KBM-7 (cell line): ENCODE measurements at regions not wholly inside any gene's neighbourhood (a gene's known extent, or its start where the extent isn't known, plus 50 kb on each side); places are given as distances from the start of the nearest gene placed in this dataset.

Source experiments
- DNase-seq: peaks from one replicate; pipeline ENCODE4 v3.0.0-alpha.2; 2015
- in situ Hi-C: fragments of 300-500 bp; cut with MboI; formaldehyde crosslinking; loops from 2 replicates; pipeline ENCODE4 v1.14.3; 2020; ENCODE audit warnings: low sequenced_read_pairs, low pct_unique_long_range_greater_than_20kb, mixed read lengths

DNA sequence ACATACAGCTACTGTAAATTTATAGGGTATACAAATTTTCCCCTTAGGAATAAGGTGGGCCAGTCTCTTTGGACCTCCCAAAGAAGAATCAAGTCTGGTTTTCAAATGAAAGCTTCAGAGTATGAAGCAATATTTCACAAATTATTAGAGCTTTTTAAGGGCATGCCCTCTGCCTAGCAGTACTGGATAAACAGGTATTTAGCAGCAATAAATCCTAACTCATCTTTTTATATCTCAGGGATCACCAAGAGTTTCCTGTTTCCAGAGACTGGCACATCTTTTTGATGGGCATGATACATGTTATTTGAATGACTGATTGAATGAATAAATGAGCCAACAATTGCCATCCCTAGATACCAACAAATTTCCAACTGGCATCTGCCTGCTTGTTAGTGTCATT, 190.4 kb downstream of the NRIP1 start:
- no peak for DNase-seq
- in situ Hi-C loops = no loop called here

DNA sequence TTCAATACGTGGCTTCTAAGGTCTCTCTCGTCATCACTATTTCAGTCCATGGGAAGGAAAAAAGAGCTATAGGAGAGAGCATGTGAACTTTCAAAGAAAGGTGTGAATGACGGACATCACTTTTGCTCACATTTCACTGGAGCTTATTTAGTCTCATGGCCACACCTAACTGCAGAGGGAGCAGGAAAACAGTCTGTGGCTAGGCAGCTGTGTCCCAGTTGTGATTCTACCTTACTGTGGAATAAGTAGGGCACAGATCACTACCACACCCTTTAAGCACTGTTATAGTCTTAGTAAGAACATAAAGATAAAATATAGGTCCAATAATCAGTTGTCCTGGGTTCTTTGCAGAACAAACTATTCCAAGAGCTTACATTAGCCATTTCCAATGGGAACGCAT, 192.9 kb downstream of the NRIP1 start:
- in situ Hi-C loops = no loop called here

DNA sequence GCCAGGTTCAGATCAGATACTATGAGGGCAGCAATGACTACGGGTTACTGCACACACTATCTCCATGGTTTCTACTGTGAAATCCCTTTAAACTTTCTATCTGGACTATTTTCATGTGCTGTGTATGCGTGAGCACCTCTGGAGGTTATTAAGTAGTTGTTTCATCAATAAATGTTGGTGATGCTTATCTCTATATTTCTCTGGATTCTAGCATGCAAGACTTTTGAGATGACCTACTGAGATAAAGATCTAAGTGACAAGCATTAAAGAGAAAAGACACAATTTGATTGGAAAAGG, 194.0 kb downstream of the NRIP1 start:
- in situ Hi-C loops = no loop called here
- no peak for DNase-seq

More for the DNA sequence above, 192.9 kb downstream of the NRIP1 start:
- DNase-seq = no peak

DNA sequence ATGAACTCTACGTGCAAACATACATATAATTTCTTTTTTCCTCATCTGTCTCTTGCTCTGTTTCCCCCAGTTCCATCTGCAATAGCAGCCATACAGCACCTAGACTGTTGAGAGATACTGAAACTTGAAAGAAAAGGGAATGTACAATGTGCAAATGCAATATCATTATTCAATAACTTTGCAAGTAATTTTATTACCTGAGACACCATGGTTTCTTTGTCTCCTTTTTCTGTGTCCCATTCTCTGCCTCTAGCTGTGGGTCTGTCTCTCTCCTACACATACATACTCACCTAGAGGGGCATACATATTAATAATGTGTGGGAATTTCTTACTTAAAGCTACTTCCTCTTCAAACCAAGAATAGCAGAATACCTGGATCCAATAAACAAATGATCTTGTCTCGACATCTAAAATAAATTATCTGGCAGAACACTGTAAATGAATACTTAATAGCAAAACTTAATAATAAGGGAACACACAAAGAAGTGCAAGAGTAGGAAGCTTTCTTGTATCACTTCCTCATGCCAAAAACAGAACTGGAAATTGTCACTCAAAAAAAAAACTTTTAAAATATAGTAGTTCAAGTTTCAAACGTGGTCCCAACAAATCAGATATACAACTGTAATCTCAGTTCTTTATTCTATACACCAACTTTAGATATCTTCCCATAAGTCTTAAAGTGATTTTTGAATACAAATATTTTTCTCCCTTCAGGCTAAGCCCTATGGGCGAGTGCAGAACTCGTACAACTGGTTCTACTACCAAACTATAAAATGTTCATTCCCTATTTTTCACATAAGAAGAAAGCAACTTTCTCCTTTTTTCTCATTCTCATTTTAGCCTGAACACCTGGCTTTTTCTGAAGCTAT, 194.6 kb downstream of the NRIP1 start:
- in situ Hi-C loops = no loop called here
- DNase-seq = no peak

DNA sequence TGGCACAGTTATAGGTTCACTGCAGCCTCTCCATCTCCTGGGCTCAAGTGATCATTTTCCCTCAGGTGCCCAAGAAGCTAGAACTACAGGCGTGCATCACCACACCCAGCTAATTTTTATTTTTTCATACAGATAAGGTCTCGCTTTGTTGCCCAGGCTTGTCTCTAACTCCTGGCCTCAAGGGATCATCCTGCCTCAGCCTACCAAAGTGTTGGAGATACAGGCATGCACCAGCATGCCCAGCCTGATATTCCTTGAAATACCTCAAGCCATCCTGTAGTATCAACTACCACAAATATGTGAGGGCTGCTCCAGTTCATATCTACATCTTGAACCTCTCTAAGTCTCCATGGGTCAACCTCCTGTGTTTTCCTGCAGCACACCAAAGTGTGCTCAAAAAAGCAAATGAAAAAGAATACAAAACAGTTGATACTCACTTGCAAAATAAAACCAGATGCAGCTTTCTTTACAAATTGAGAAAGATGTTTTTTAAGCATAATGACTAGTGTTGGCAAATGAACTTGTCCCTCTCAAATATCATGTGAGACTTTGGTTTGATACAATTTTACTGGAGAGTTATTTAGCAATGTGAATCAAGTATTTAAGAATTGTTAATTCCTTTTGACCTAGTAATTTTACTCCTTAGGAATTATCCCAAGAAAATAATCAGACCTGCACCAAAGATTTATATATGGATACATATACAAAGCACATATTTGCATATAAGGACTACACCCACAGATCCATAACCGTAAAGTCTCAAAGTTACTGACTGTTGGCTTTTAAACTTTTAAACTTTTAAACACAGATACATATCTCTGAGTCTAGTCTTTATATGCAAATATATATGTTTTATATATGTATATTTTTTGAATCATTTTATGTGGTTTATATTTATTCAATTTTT, 197.7 kb downstream of the NRIP1 start:
- DNase-seq = no peak
- in situ Hi-C loops = no loop called here

DNA sequence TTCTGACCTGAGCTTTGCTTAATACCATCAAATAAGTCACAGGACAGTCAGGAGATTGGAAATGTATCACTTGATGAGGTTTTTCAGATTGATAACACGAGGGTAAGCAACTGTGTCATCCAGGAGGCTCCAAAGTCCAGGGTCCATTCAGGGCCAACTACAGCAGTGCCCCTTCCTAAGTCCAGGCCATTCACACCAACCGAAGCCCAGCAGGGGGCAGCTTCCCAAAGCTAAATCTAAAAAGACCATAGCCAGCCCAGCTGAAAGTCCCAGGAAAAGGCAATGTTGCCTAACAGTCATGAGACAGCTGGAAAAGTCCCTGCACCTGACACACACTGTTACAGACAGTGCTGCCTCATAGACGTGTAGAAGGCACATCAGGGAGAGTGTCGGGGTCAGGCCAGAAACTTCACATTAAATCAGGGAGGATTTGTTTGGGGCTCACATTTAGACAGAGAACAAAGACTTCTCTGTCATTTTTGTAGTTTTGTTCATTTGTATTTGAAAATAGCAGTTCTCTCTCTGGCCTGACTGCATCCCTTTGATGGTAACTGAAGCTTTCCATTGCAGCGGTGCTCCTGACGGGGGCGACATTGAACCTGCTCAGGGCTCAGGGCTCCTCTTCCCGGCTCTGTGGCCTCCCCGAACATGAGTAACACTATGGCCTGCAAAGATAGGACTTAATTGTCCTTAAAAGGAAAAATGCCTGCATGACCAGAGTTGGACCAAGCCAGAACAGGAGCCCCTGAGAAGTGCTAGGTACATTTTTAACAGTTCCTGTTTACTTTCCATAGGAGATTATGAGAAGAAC, 200.4 kb downstream of the NRIP1 start:
- in situ Hi-C loops = no loop called here
- DNase-seq = peak; percentile 76

DNA sequence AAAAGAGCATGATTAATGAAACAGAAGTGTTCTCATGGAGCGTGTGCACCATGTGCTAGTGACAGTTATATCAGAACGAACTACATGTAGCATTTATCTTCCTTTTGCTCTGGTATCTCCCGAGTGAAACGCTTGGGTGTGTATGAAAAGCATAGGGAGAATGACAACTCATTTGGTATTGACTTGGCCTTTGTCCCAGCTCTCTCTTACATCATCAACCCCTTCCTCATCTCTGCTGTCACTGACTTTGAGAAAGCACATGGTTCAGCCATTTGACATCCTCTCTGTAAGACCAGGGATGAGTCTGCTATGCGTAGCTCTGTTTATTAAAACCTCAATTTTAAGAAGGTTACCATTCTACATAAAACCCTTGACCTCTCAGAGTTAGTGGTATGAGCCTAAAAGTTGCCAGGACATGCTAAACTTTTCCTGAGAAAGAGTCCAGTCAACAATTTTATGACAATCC, 201.0 kb downstream of the NRIP1 start:
- in situ Hi-C loops = no loop called here
- DNase-seq = no peak

DNA sequence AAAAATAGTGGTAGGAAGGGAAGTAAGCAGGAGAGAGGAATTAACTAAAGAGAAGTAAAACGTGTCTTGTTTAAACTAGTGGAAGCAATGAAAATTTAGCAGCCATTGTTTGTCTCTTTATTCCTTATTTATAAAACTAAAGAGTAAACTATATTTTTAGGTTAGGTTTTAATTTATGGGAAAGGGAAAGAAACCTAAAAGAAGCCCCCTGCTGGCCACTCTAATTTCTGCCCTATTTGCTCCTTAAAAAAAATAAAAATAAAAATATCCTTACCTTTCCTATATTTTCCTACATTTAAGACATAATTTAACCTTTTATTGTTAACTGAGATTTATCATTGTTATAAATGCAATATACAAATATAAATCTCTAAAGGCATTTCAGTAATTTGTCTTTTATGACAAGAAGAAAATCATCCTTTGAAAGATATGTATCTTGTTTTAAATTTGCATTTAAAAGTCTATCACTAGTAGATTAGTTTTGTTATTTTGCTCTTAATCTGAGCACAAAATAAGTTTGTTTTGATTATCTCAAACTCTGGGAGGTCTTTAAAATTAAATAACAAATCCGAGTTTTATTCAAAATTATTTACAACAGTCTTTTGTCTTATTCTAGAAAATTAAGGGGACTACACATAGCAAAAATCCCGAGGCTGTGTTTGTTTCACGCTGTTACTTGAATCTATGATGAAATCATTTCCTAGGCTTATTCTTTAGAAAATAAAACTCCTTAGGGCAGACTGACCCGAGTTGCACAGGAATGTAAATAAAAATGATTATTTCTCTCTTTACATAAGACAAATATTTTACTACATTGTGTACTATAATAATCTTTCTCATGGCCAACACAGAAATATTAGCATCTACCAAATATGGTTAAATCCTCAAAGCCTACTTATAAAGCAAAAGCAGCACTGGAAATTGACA, 201.7 kb downstream of the NRIP1 start:
- in situ Hi-C loops = no loop called here
- peak; percentile 59 for DNase-seq

DNA sequence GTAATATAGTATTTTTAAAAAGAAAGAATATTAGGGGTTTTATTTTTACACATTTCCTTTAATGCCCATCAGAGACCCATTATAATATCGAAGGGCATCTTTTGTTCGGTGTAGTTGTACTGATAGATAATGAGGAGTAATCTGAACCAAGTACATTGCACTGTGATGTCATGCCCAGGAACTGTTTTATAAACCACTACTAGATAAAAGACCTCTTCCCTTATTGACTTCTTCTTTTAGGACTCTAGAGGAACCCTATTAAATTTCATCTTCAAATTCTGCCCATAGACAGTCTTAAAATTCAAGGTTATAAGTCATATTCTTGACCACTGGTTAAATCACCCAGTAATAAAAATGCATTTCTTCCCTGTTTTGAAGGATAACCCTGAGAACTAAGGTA, 206.5 kb downstream of the NRIP1 start:
- no peak for DNase-seq
- in situ Hi-C loops = no loop called here

DNA sequence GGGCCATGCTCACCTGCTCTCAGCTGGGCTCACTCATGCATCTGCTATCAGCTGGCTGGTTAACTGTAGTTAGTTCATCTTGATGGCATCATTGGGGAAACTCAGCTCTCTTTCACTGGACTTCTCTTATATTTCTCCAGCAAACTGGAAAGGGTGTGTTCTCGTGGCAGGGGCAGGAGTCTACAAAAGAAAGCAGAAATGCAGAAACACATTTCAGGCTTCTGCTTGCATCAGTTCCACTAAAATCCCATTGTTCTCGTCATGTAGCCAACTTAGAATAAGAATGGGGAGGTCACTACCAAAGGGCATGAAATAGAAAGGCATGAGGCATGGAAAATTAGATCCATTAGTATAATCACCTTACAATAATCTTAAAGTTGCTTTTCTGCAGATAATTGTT, 207.3 kb downstream of the NRIP1 start:
- in situ Hi-C loops = no loop called here
- DNase-seq = no peak

DNA sequence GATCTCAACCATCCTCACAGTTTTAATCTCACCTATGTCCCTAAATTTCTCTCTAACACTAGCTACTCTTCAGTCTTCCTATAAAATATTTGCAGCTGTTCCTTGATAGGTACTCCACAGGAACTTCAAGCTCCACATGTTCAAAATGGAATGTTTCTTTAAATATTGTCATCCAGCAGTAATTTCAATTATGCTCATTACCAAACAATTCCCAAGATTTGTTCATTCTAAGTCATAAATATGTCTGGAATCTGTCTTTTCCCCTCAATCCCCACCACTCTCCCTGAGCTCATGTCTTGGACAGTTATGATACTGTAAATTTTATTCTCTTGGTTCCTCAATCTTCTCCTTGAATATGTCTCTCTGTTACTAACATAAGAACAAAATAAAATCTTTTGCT, 214.4 kb downstream of the NRIP1 start:
- in situ Hi-C loops = no loop called here
- no peak for DNase-seq

DNA sequence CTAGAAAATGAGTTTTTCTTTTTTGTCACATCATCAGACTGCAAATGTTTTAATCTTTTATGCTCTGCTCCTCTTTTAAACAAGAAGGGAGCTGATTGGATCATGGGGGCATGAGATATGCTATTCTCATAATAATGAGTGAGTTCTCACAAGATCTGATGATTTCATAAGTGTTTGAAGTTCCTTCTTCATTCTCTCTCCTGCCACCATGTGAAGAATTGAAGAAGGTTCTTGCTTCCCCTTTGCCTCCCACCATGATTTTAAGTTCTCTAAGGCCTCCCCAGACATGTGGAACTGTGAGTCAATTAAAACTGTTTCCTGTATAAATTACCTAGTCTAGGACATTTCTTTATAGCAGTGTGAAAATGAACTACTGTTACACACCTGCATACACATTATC, 218.2 kb downstream of the NRIP1 start:
- in situ Hi-C loops = no loop called here
- DNase-seq = peak; percentile 38

DNA sequence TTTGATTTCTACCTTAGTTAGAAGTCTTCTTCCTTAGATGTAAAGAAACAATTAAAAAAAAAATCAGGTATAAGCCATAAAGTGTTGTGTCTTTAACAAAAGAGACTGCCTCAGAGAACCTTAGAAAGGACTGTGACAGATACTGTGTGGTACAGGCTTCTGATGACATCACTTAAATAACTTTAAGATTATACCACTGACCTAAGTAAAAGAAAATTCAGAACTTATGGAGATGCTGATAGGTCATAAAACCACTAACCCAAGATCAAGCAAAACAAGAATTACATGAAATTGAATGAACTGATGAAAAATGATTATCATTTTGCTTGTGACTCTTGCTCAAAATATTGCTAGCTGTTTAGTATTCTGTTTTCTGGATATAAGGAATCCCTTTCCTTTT, 220.8 kb downstream of the NRIP1 start:
- no peak for DNase-seq
- in situ Hi-C loops = no loop called here

DNA sequence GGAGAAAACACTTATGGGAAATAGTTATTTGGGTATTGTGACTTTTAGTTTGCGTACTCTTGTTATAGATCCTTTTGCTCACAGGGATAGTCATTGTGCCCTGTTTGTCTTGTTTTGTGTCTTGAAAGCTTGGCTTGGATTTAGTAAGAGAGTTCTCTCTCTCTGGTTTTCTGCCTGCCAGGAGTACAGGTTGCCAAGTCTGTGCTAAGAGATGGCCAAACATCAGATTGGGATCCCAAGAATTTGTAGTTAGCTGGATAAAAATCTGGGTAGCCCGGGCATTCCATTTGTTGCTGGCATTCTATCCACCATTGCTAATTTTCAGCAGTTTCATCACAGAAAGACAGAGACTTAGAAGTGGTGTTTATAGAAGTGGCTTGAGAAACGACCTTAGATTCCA, 222.2 kb downstream of the NRIP1 start:
- in situ Hi-C loops = no loop called here
- DNase-seq = no peak

DNA sequence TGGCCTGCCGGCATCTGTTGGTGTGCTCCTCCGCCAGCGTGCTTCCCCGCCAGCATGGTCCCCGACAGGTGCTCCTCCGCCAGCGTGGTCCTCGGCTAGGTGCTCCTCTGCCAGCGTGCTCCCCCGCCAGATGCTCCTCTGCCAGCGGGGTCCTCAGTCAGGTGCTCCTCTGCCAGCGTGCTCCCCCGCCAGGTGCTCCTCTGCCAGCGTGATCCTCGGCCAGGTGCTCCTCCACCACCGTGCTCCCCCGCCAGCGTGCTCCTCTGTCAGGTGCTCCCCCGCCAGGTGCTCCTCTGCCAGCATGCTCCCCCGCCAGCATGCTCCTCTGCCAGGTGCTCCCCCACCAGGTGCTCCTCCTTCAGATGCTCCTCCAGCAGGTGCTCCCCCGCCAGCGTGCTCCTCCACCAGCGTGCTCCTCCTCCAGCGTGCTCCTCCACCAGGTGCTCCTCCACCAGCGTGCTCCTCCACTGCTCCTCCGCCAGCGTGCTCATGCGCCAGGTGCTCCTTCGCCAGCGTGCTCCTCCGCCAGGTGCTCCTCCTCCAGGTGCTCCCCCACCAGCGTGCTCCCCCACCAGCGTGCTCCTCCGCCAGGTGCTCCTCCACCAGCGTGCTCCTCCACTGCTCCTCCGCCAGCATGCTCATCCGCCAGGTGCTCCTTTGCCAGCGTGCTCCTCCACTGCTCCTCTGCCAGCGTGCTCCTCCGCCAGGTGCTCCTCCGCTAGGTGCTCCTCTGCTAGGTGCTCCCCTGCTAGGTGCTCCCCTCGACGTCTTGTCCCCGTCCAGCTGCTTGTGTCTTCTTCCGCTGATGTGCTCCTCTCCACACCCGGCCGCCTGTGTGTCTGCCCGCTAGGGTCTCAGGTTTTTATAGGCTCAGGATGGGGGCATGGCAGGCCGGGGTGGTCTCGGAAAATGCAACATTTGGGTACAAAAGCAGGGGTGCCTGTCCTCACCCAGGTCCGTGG, 223.0 kb downstream of the NRIP1 start:
- in situ Hi-C loops = no loop called here
- DNase-seq = no peak

DNA sequence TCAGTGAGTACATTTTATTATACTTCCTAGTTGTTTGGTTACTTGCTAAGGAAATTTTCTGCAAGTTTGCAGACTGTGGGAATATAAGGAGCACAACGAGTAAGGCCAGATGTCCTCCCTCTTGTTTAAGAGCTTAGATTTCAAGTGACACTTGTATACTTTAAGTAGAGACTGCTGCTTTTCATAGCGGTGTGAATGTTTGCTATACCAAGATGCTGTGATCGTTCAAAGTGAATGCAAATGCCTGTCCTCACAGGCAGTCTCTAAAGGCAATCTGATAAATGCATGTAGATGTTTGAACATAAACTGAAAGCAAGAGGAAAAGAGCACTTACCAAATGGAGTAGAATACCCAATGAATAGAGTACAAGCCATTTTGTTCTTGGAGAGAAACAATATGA, 226.4 kb downstream of the NRIP1 start:
- DNase-seq = no peak
- in situ Hi-C loops = no loop called here

DNA sequence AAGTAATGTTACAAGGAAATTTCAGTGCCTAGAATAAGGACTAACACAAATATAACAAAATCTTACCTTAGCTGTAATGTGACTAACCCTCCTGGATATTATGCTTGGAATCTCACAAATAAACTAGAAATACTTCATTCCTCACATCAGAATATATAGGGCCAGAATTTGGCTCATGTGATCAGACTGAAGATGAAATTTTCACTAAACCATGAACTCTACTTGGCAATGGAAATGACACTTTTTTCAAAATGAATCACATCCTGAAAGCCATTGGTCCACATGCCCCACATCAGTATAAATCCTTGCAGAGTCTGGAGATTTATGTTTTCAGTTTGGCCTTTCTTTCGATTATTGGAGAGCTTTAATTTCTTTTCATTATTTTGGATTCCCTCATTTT, 227.8 kb downstream of the NRIP1 start:
- DNase-seq = no peak
- in situ Hi-C loops = no loop called here
